ENCODE measurements at regions not wholly inside any gene's neighbourhood (a gene's known extent, or its start where the extent isn't known, plus 50 kb on each side); places are given as distances from the start of the nearest gene placed in this dataset.
"Not testable (repeated sequence)": the region's sequence is repeated elsewhere in the genome, so short reads cannot be mapped to it uniquely, and the experiment has no call there.

- Histone ChIP-seq H3K4me3 (ENCODE audit: low read depth in 1 of 5, low read length in 5 of 5) (peak overlapping the region in 2 of 5 donors; percentile 15 to 25), H3K9ac (ENCODE audit: low read length in 5 of 5) (no peak overlapping the region), H3K27me3 (ENCODE audit: control insufficient read depth in 5 of 5, insufficient read depth in 4 of 5, low read length in 5 of 5) (no peaks in the 10 kb centered on the region), H3K9me3 (ENCODE audit: control insufficient read depth in 5 of 5, low read length in 5 of 5) (no peaks in the 10 kb centered on the region), H3K27ac (ENCODE audit: low read depth, low read length) (no peak overlapping the region), H3K36me3 (ENCODE audit: control insufficient read depth in 5 of 5, insufficient read depth in 5 of 5, low read length in 5 of 5) (no peaks in the 10 kb centered on the region), H3K4me1 (ENCODE audit: control insufficient read depth in 5 of 5, insufficient read depth in 5 of 5, low read length in 5 of 5) (peaks cover 0 to 2% (median 0%) of the 10 kb centered on the region in 5 donors)
Observed at GRCh38 chr10:64112701-64113355, 591.6 kb downstream of the REEP3 start.

GRCh38 chr10:64113375-64113774, 592.2 kb downstream of the REEP3 start:
- Histone ChIP-seq H3K4me3 (ENCODE audit: low read depth in 1 of 5, low read length in 5 of 5) (no peak overlapping the region), H3K4me1 (ENCODE audit: control insufficient read depth in 5 of 5, insufficient read depth in 5 of 5, low read length in 5 of 5) (peaks cover 0 to 2% (median 0%) of the 10 kb centered on the region in 5 donors), H3K9ac (ENCODE audit: low read length in 5 of 5) (no peak overlapping the region), H3K27ac (ENCODE audit: low read depth, low read length) (no peak overlapping the region), H3K27me3 (ENCODE audit: control insufficient read depth in 5 of 5, insufficient read depth in 4 of 5, low read length in 5 of 5) (no peaks in the 10 kb centered on the region), H3K36me3 (ENCODE audit: control insufficient read depth in 5 of 5, insufficient read depth in 5 of 5, low read length in 5 of 5) (no peaks in the 10 kb centered on the region), H3K9me3 (ENCODE audit: control insufficient read depth in 5 of 5, low read length in 5 of 5) (no peaks in the 10 kb centered on the region)

- H3K27ac ChIP-seq (ENCODE audit: low read depth, low read length): no peak overlapping the region
- H3K9ac ChIP-seq (ENCODE audit: low read length in 5 of 5): no peak overlapping the region
Observed at GRCh38 chr10:64113792-64114191, 592.6 kb downstream of the REEP3 start.

GRCh38 chr10:64115471-64115870, 594.3 kb downstream of the REEP3 start:
- H3K36me3 ChIP-seq (ENCODE audit: control insufficient read depth in 5 of 5, insufficient read depth in 5 of 5, low read length in 5 of 5): no peaks in the 10 kb centered on the region
- H3K4me1 ChIP-seq (ENCODE audit: control insufficient read depth in 5 of 5, insufficient read depth in 5 of 5, low read length in 5 of 5): peaks cover 0 to 2% (median 0%) of the 10 kb centered on the region in 5 donors
- H3K4me3 ChIP-seq (ENCODE audit: low read depth in 1 of 5, low read length in 5 of 5): no peak overlapping the region
- no peak overlapping the region for H3K27ac ChIP-seq (ENCODE audit: low read depth, low read length)
- no peaks in the 10 kb centered on the region for H3K9me3 ChIP-seq (ENCODE audit: control insufficient read depth in 5 of 5, low read length in 5 of 5)
- H3K27me3 ChIP-seq (ENCODE audit: control insufficient read depth in 5 of 5, insufficient read depth in 4 of 5, low read length in 5 of 5): no peaks in the 10 kb centered on the region
- H3K9ac ChIP-seq (ENCODE audit: low read length in 5 of 5): no peak overlapping the region

More at GRCh38 chr10:64113792-64114191, 592.6 kb downstream of the REEP3 start:
- Histone ChIP-seq H3K36me3 (ENCODE audit: control insufficient read depth in 5 of 5, insufficient read depth in 5 of 5, low read length in 5 of 5) (no peaks in the 10 kb centered on the region), H3K27me3 (ENCODE audit: control insufficient read depth in 5 of 5, insufficient read depth in 4 of 5, low read length in 5 of 5) (no peaks in the 10 kb centered on the region), H3K4me3 (ENCODE audit: low read depth in 1 of 5, low read length in 5 of 5) (no peak overlapping the region), H3K4me1 (ENCODE audit: control insufficient read depth in 5 of 5, insufficient read depth in 5 of 5, low read length in 5 of 5) (peaks cover 0 to 2% (median 0%) of the 10 kb centered on the region in 5 donors), H3K9me3 (ENCODE audit: control insufficient read depth in 5 of 5, low read length in 5 of 5) (no peaks in the 10 kb centered on the region)

- Histone ChIP-seq H3K4me1 (ENCODE audit: control insufficient read depth in 5 of 5, insufficient read depth in 5 of 5, low read length in 5 of 5) (peaks cover 0 to 2% (median 0%) of the 10 kb centered on the region in 5 donors), H3K27me3 (ENCODE audit: control insufficient read depth in 5 of 5, insufficient read depth in 4 of 5, low read length in 5 of 5) (no peaks in the 10 kb centered on the region), H3K4me3 (ENCODE audit: low read depth in 1 of 5, low read length in 5 of 5) (no peak overlapping the region), H3K9ac (ENCODE audit: low read length in 5 of 5) (no peak overlapping the region), H3K27ac (ENCODE audit: low read depth, low read length) (no peak overlapping the region), H3K9me3 (ENCODE audit: control insufficient read depth in 5 of 5, low read length in 5 of 5) (no peaks in the 10 kb centered on the region), H3K36me3 (ENCODE audit: control insufficient read depth in 5 of 5, insufficient read depth in 5 of 5, low read length in 5 of 5) (no peaks in the 10 kb centered on the region)
Observed at GRCh38 chr10:64115908-64116643, 594.9 kb downstream of the REEP3 start.

- no peaks in the 10 kb centered on the region for H3K36me3 ChIP-seq (ENCODE audit: control insufficient read depth in 5 of 5, insufficient read depth in 5 of 5, low read length in 5 of 5)
- H3K4me3 ChIP-seq (ENCODE audit: low read depth in 1 of 5, low read length in 5 of 5): no peak overlapping the region
- no peak overlapping the region for H3K9ac ChIP-seq (ENCODE audit: low read length in 5 of 5)
- peaks cover 0 to 2% (median 0%) of the 10 kb centered on the region in 5 donors for H3K4me1 ChIP-seq (ENCODE audit: control insufficient read depth in 5 of 5, insufficient read depth in 5 of 5, low read length in 5 of 5)
- H3K27ac ChIP-seq (ENCODE audit: low read depth, low read length): no peak overlapping the region
- no peaks in the 10 kb centered on the region for H3K9me3 ChIP-seq (ENCODE audit: control insufficient read depth in 5 of 5, low read length in 5 of 5)
- no peaks in the 10 kb centered on the region for H3K27me3 ChIP-seq (ENCODE audit: control insufficient read depth in 5 of 5, insufficient read depth in 4 of 5, low read length in 5 of 5)
Observed at GRCh38 chr10:64116707-64117106, 595.5 kb downstream of the REEP3 start.

- no peak overlapping the region for H3K27ac ChIP-seq (ENCODE audit: low read depth, low read length)
- no peaks in the 10 kb centered on the region for H3K4me1 ChIP-seq (ENCODE audit: control insufficient read depth in 5 of 5, insufficient read depth in 5 of 5, low read length in 5 of 5)
- no peak overlapping the region for H3K4me3 ChIP-seq (ENCODE audit: low read depth in 1 of 5, low read length in 5 of 5)
- H3K9me3 ChIP-seq (ENCODE audit: control insufficient read depth in 5 of 5, low read length in 5 of 5): no peaks in the 10 kb centered on the region
- no peaks in the 10 kb centered on the region for H3K27me3 ChIP-seq (ENCODE audit: control insufficient read depth in 5 of 5, insufficient read depth in 4 of 5, low read length in 5 of 5)
- H3K9ac ChIP-seq (ENCODE audit: low read length in 5 of 5): no peak overlapping the region
- H3K36me3 ChIP-seq (ENCODE audit: control insufficient read depth in 5 of 5, insufficient read depth in 5 of 5, low read length in 5 of 5): no peaks in the 10 kb centered on the region
Observed at GRCh38 chr10:64118736-64119135, 597.5 kb downstream of the REEP3 start.

- H3K9me3 ChIP-seq (ENCODE audit: control insufficient read depth in 5 of 5, low read length in 5 of 5); H3K36me3 ChIP-seq (ENCODE audit: control insufficient read depth in 5 of 5, insufficient read depth in 5 of 5, low read length in 5 of 5); H3K4me3 ChIP-seq (ENCODE audit: low read depth in 1 of 5, low read length in 5 of 5); H3K4me1 ChIP-seq (ENCODE audit: control insufficient read depth in 5 of 5, insufficient read depth in 5 of 5, low read length in 5 of 5); H3K9ac ChIP-seq (ENCODE audit: low read length in 5 of 5); H3K27me3 ChIP-seq (ENCODE audit: control insufficient read depth in 5 of 5, insufficient read depth in 4 of 5, low read length in 5 of 5); H3K27ac ChIP-seq (ENCODE audit: low read depth, low read length): not testable (repeated sequence)
Observed at GRCh38 chr10:64120301-64120980, 599.2 kb downstream of the REEP3 start.

- Histone ChIP-seq H3K27me3 (ENCODE audit: control insufficient read depth in 5 of 5, insufficient read depth in 4 of 5, low read length in 5 of 5) (peaks cover 0 to 4% (median 0%) of the 10 kb centered on the region in 5 donors), H3K36me3 (ENCODE audit: control insufficient read depth in 5 of 5, insufficient read depth in 5 of 5, low read length in 5 of 5) (no peaks in the 10 kb centered on the region), H3K9ac (ENCODE audit: low read length in 5 of 5) (no peak overlapping the region), H3K9me3 (ENCODE audit: control insufficient read depth in 5 of 5, low read length in 5 of 5) (peaks cover 0 to 4% (median 3%) of the 10 kb centered on the region in 5 donors), H3K27ac (ENCODE audit: low read depth, low read length) (no peak overlapping the region), H3K4me3 (ENCODE audit: low read depth in 1 of 5, low read length in 5 of 5) (no peak overlapping the region), H3K4me1 (ENCODE audit: control insufficient read depth in 5 of 5, insufficient read depth in 5 of 5, low read length in 5 of 5) (no peaks in the 10 kb centered on the region)
Observed at GRCh38 chr10:64130152-64130551, 609.0 kb downstream of the REEP3 start.

GRCh38 chr10:64134676-64135075, 613.5 kb downstream of the REEP3 start:
- Histone ChIP-seq H3K4me1 (ENCODE audit: control insufficient read depth in 5 of 5, insufficient read depth in 5 of 5, low read length in 5 of 5) (no peaks in the 10 kb centered on the region), H3K4me3 (ENCODE audit: low read depth in 1 of 5, low read length in 5 of 5) (no peak overlapping the region), H3K36me3 (ENCODE audit: control insufficient read depth in 5 of 5, insufficient read depth in 5 of 5, low read length in 5 of 5) (no peaks in the 10 kb centered on the region)

More at GRCh38 chr10:64134676-64135075, 613.5 kb downstream of the REEP3 start:
- Histone ChIP-seq H3K27ac (ENCODE audit: low read depth, low read length) (no peak overlapping the region), H3K9ac (ENCODE audit: low read length in 5 of 5) (no peak overlapping the region), H3K27me3 (ENCODE audit: control insufficient read depth in 5 of 5, insufficient read depth in 4 of 5, low read length in 5 of 5) (peaks cover 0 to 4% (median 0%) of the 10 kb centered on the region in 5 donors), H3K9me3 (ENCODE audit: control insufficient read depth in 5 of 5, low read length in 5 of 5) (no peaks in the 10 kb centered on the region)
